ENCODE measurements at regions not wholly inside any gene's neighbourhood (a gene's known extent, or its start where the extent isn't known, plus 50 kb on each side); places are given as distances from the start of the nearest gene placed in this dataset.

DNA sequence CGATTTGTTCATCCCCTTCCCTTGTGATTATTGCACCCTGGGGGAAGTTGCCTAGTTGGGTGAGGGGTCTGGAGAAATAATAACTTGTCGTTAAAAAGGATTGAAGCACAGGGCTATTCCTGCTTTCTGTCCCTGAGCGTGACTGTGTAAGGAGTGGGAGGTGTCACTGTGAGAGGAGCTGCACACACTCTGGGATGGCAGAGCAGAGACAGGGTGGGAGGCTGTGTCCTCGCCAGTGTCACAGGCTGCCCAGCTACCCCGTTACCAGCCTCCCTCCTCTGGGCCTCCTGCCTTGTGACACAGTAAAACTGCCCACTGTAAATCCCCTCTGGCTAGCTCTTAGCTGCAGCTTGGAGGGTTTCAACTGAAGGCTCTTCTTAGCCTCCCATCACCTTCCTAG is 460.6 kb downstream of the AACS start:
- H3K79me2 ChIP-seq (ENCODE audit: insufficient read depth) = no peaks in the 10 kb centered on the region
- TF ChIP-seq EZH2phosphoT487 (IDR thresholded peaks at IDR 0.05; ENCODE audit: insufficient read depth, low read depth) (no peak), EZH2 (IDR thresholded peaks at IDR 0.05; ENCODE audit: insufficient read depth, poor library complexity, severe bottlenecking) (no peak)
- in situ Hi-C loops (cut with MboI) = no loop called here
- H3K27me3 ChIP-seq (replicated peaks; ENCODE audit: insufficient read depth) = no peaks in the 10 kb centered on the region
- H3K4me3 ChIP-seq = no peak overlapping the region
- H3K4me1 ChIP-seq (ENCODE audit: insufficient read depth) = no peaks in the 10 kb centered on the region
- no peak overlapping the region for H2AFZ ChIP-seq
- H4K20me1 ChIP-seq (ENCODE audit: insufficient read depth) = no peaks in the 10 kb centered on the region
- no peak overlapping the region for H3K4me2 ChIP-seq (ENCODE audit: unreplicated experiment)
- no peaks in the 10 kb centered on the region for H3K36me3 ChIP-seq (ENCODE audit: low read depth)
- H3K9me3 ChIP-seq (ENCODE audit: low read depth) = no peaks in the 10 kb centered on the region
- H3K9me2 ChIP-seq (ENCODE audit: insufficient read depth) = no peaks in the 10 kb centered on the region
- no peak for DNase-seq
- 18 to 32% methylated on average over 5 of the region's 5 CpGs for WGBS, 2 experiments (ENCODE audit: low coverage in 1 of 2, low lambda C conversion rate in 2 of 2, missing lambda C conversion rate in 2 of 2)
- H3F3A ChIP-seq (ENCODE audit: insufficient read depth) = no peaks in the 10 kb centered on the region
- no peak overlapping the region for H3K27ac ChIP-seq
- no peak overlapping the region for H3K9ac ChIP-seq

DNA sequence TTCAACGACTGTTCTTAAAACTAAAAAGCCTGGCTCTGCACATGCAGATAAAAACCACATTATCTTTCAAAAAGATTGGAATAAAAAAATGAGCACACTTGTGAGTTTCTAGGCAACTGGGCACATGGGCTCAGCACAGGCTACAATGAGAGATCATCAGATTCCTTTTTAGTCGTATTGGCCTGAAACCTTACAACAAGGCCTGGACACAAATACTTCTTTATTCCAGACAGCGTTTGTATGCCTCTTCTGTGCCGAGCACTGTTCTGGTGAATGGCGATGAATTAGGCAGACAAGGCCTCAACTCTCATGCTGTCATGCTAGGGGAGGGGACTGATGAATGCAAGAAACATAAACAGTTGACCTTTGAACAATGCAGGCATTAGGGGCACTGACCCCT is 463.0 kb downstream of the AACS start:
- H3K4me1 ChIP-seq (ENCODE audit: insufficient read depth) = no peaks in the 10 kb centered on the region
- no peaks in the 10 kb centered on the region for H3K9me3 ChIP-seq (ENCODE audit: low read depth)
- in situ Hi-C loops (cut with MboI) = no loop called here
- no peak overlapping the region for H3K9ac ChIP-seq
- no peak overlapping the region for H3K4me3 ChIP-seq
- WGBS, 2 experiments (ENCODE audit: low coverage in 1 of 2, low lambda C conversion rate in 2 of 2, missing lambda C conversion rate in 2 of 2) = 29 to 32% methylated on average over 5 of the region's 5 CpGs
- no peaks in the 10 kb centered on the region for H3K36me3 ChIP-seq (ENCODE audit: low read depth)
- H3K27ac ChIP-seq = no peak overlapping the region
- no peak for TF ChIP-seq EZH2 (IDR thresholded peaks at IDR 0.05; ENCODE audit: insufficient read depth, poor library complexity, severe bottlenecking)
- no peak for TF ChIP-seq EZH2phosphoT487 (IDR thresholded peaks at IDR 0.05; ENCODE audit: insufficient read depth, low read depth)
- H3F3A ChIP-seq (ENCODE audit: insufficient read depth) = no peaks in the 10 kb centered on the region
- H3K27me3 ChIP-seq (replicated peaks; ENCODE audit: insufficient read depth) = no peaks in the 10 kb centered on the region
- H3K4me2 ChIP-seq (ENCODE audit: unreplicated experiment) = no peak overlapping the region
- H3K9me2 ChIP-seq (ENCODE audit: insufficient read depth) = no peaks in the 10 kb centered on the region
- DNase-seq = no peak
- H4K20me1 ChIP-seq (ENCODE audit: insufficient read depth) = no peaks in the 10 kb centered on the region
- no peaks in the 10 kb centered on the region for H3K79me2 ChIP-seq (ENCODE audit: insufficient read depth)
- no peak overlapping the region for H2AFZ ChIP-seq

DNA sequence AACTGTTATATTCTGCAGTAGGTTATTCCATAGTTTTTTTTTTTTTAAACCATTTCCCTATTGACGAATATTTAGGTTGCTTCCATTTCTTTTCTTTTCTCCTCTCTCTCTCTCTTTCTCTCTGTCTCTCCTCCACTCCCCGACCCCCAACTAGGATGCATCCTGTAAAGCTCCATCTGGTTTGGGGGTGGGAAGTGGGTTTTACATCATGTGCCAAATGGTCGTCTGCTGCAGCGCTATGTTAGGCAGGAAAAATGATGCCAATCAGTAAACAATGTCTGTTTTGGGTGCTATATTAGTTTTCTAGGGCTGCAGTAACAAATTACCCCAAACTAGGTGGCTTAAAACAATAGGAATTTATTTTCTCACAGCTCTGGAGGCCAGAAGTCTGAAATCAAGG is 465.0 kb downstream of the AACS start:
- Histone ChIP-seq H3K79me2 (ENCODE audit: insufficient read depth) (no peaks in the 10 kb centered on the region), H3K9ac (no peak overlapping the region), H3K9me2 (ENCODE audit: insufficient read depth) (no peaks in the 10 kb centered on the region), H2AFZ (no peak overlapping the region), H3K4me3 (no peak overlapping the region), H3K27ac (no peak overlapping the region), H3K9me3 (ENCODE audit: low read depth) (no peaks in the 10 kb centered on the region), H4K20me1 (ENCODE audit: insufficient read depth) (no peaks in the 10 kb centered on the region), H3K4me2 (ENCODE audit: unreplicated experiment) (no peak overlapping the region), H3K27me3 (replicated peaks; ENCODE audit: insufficient read depth) (no peaks in the 10 kb centered on the region), H3K36me3 (ENCODE audit: low read depth) (no peaks in the 10 kb centered on the region), H3K4me1 (ENCODE audit: insufficient read depth) (no peaks in the 10 kb centered on the region), H3F3A (ENCODE audit: insufficient read depth) (no peaks in the 10 kb centered on the region)
- in situ Hi-C loops (cut with MboI) = no loop called here
- TF ChIP-seq EZH2 (IDR thresholded peaks at IDR 0.05; ENCODE audit: insufficient read depth, poor library complexity, severe bottlenecking) = no peak
- TF ChIP-seq EZH2phosphoT487 (IDR thresholded peaks at IDR 0.05; ENCODE audit: insufficient read depth, low read depth) = no peak
- no peak for DNase-seq
- WGBS, 2 experiments (ENCODE audit: low coverage in 1 of 2, low lambda C conversion rate in 2 of 2, missing lambda C conversion rate in 2 of 2) = 15 to 18% methylated on average over 4 of the region's 4 CpGs

DNA sequence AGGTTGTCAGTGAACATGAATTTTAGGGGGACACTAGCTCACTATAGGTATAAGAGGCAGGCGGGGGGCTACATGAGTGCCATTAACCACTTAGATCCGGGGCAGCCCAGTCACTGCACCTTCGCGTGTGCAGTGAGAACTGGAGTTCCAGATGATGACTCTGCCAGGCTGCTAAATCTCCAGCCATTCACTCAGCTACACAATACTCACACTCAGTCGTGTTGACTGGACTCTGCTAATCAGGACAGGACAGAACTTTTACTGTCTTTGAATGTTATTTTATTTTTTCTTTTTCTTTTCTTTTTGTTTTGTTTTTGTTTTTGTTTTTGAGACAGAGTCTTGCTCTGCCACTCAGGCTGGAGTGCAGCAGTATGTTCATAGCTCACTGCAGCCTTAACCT is 465.6 kb downstream of the AACS start:
- no peak overlapping the region for H3K4me2 ChIP-seq (ENCODE audit: unreplicated experiment)
- TF ChIP-seq EZH2 (IDR thresholded peaks at IDR 0.05; ENCODE audit: insufficient read depth, poor library complexity, severe bottlenecking) (no peak), EZH2phosphoT487 (IDR thresholded peaks at IDR 0.05; ENCODE audit: insufficient read depth, low read depth) (no peak)
- DNase-seq = no peak
- in situ Hi-C loops (cut with MboI) = no loop called here
- H2AFZ ChIP-seq = no peak overlapping the region
- no peaks in the 10 kb centered on the region for H3K36me3 ChIP-seq (ENCODE audit: low read depth)
- no peak overlapping the region for H3K27ac ChIP-seq
- H3F3A ChIP-seq (ENCODE audit: insufficient read depth) = no peaks in the 10 kb centered on the region
- no peaks in the 10 kb centered on the region for H4K20me1 ChIP-seq (ENCODE audit: insufficient read depth)
- H3K9me2 ChIP-seq (ENCODE audit: insufficient read depth) = no peaks in the 10 kb centered on the region
- H3K9me3 ChIP-seq (ENCODE audit: low read depth) = no peaks in the 10 kb centered on the region
- H3K79me2 ChIP-seq (ENCODE audit: insufficient read depth) = no peaks in the 10 kb centered on the region
- H3K4me3 ChIP-seq = no peak overlapping the region
- WGBS, 2 experiments (ENCODE audit: low coverage in 1 of 2, low lambda C conversion rate in 2 of 2, missing lambda C conversion rate in 2 of 2) = 35 to 37% methylated on average over 5 of the region's 5 CpGs
- no peaks in the 10 kb centered on the region for H3K27me3 ChIP-seq (replicated peaks; ENCODE audit: insufficient read depth)
- no peaks in the 10 kb centered on the region for H3K4me1 ChIP-seq (ENCODE audit: insufficient read depth)
- H3K9ac ChIP-seq = no peak overlapping the region

DNA sequence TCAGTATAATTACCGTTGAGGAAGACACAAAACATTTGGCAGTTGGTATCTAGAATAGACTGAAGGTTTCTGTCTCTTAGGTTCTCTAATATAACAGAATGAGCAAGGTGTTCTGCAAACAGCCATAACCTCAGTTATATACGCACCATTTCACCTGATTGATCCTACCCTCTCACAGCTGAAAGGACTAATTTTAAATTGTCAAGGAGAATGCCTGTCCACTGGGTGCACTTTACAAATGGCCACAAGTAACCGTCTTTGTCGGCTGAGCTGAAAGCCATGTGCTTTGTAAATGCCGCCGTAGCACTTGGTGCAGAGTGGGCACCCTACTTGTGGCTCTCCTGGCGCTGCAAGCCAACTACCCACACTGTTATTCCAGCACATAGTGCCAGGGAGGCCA is 466.3 kb downstream of the AACS start:
- Histone ChIP-seq H3K4me3 (no peak overlapping the region), H3K4me1 (ENCODE audit: insufficient read depth) (no peaks in the 10 kb centered on the region), H2AFZ (no peak overlapping the region), H3K9me2 (ENCODE audit: insufficient read depth) (no peaks in the 10 kb centered on the region), H3K27ac (no peak overlapping the region), H3K27me3 (replicated peaks; ENCODE audit: insufficient read depth) (no peaks in the 10 kb centered on the region), H3K4me2 (ENCODE audit: unreplicated experiment) (no peak overlapping the region), H3F3A (ENCODE audit: insufficient read depth) (no peaks in the 10 kb centered on the region), H3K36me3 (ENCODE audit: low read depth) (no peaks in the 10 kb centered on the region), H3K9ac (no peak overlapping the region), H3K9me3 (ENCODE audit: low read depth) (no peaks in the 10 kb centered on the region), H3K79me2 (ENCODE audit: insufficient read depth) (no peaks in the 10 kb centered on the region), H4K20me1 (ENCODE audit: insufficient read depth) (no peaks in the 10 kb centered on the region)
- in situ Hi-C loops (cut with MboI) = no loop called here
- DNase-seq = no peak
- 43 to 48% methylated on average over 7 of the region's 7 CpGs for WGBS, 2 experiments (ENCODE audit: low coverage in 1 of 2, low lambda C conversion rate in 2 of 2, missing lambda C conversion rate in 2 of 2)
- TF ChIP-seq EZH2phosphoT487 (IDR thresholded peaks at IDR 0.05; ENCODE audit: insufficient read depth, low read depth) = no peak
- no peak for TF ChIP-seq EZH2 (IDR thresholded peaks at IDR 0.05; ENCODE audit: insufficient read depth, poor library complexity, severe bottlenecking)

Measured in GM23248 (cell line).